Brain microvascular endothelial cell (primary cell): ENCODE measurements at regions not wholly inside any gene's neighbourhood (a gene's known extent, or its start where the extent isn't known, plus 50 kb on each side); places are given as distances from the start of the nearest gene placed in this dataset.

Source experiments
- DNase-seq: peaks from one replicate; pipeline ENCODE4 v3.0.0-alpha.2; 2020
- H3K27ac ChIP-seq: fragments of 250-450 bp; sonication (Bioruptor Pico); 2 replicates; pipeline ENCODE4 v1.5.1; 2020; ENCODE audit warnings: mild to moderate bottlenecking, moderate library complexity
- H3K27me3 ChIP-seq: fragments of 250-450 bp; sonication (Bioruptor Pico); replicated peaks from 2 replicates; pipeline ENCODE4 v1.5.1; 2020; ENCODE audit warnings: mild to moderate bottlenecking
- H3K36me3 ChIP-seq: fragments of 250-450 bp; sonication (Bioruptor Pico); replicated peaks from 2 replicates; pipeline ENCODE4 v1.5.1; 2020; ENCODE audit warnings: mild to moderate bottlenecking
- H3K4me3 ChIP-seq: 2 replicates; pipeline ENCODE4 v1.5.1; 2011; ENCODE audit warnings: low read depth, mild to moderate bottlenecking, control low read depth, low read length, moderate library complexity
- in situ Hi-C: cut with HindIII; loops from 2 replicates; pipeline ENCODE4 v1.10.0; 2017; ENCODE audit warnings: low sequenced_read_pairs, low pct_ligation_motif_present
- TF ChIP-seq, protein P1 (sequence below): IDR thresholded peaks from 2 replicates; pipeline ENCODE4 v1.5.1; 2011; ENCODE audit warnings: low read depth, mild to moderate bottlenecking, moderate library complexity, low read length, control low read depth, inconsistent platforms; ENCODE audit errors: missing control alignments

DNA sequence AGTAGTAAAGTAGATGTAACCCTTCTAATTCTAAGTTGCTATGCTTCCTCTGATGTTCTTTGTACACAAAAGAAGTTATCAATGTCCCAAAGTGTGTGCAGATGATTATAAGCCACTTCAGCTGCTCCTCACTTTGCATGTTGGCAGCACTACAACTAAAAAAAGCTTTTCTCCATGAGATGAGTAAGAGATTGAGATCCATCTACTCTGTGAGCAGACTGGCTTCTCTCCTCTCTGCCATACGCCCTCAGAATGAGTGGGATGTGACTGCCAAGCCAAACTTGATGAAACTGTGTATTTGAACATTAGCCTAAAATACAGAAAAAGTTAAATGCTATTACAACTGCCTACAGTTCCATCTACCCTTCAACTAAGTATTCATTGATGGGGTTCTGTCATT is 102.9 kb upstream of the ETV1 start:
- in situ Hi-C loops = no loop called here

GRCh38 chr7:14085901-14086300 is 96.4 kb upstream of the ETV1 start:
- H3K36me3 ChIP-seq = no peaks in the 10 kb centered on the region
- no peak for DNase-seq
- H3K27me3 ChIP-seq = no peaks in the 10 kb centered on the region
- H3K4me3 ChIP-seq = no peak overlapping the region
- TF ChIP-seq, protein P1, sequence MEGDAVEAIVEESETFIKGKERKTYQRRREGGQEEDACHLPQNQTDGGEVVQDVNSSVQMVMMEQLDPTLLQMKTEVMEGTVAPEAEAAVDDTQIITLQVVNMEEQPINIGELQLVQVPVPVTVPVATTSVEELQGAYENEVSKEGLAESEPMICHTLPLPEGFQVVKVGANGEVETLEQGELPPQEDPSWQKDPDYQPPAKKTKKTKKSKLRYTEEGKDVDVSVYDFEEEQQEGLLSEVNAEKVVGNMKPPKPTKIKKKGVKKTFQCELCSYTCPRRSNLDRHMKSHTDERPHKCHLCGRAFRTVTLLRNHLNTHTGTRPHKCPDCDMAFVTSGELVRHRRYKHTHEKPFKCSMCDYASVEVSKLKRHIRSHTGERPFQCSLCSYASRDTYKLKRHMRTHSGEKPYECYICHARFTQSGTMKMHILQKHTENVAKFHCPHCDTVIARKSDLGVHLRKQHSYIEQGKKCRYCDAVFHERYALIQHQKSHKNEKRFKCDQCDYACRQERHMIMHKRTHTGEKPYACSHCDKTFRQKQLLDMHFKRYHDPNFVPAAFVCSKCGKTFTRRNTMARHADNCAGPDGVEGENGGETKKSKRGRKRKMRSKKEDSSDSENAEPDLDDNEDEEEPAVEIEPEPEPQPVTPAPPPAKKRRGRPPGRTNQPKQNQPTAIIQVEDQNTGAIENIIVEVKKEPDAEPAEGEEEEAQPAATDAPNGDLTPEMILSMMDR = no peak
- no peak overlapping the region for H3K27ac ChIP-seq
- in situ Hi-C loops = no loop called here

More for the DNA sequence above, 102.9 kb upstream of the ETV1 start:
- TF ChIP-seq, protein P1 = no peak
- no peak overlapping the region for H3K27ac ChIP-seq
- no peak for DNase-seq
- H3K27me3 ChIP-seq = no peaks in the 10 kb centered on the region
- no peak overlapping the region for H3K4me3 ChIP-seq
- H3K36me3 ChIP-seq = no peaks in the 10 kb centered on the region

GRCh38 chr7:14083761-14084160 is 94.3 kb upstream of the ETV1 start:
- Histone ChIP-seq H3K36me3 (no peaks in the 10 kb centered on the region), H3K27me3 (no peaks in the 10 kb centered on the region), H3K27ac (no peak overlapping the region), H3K4me3 (no peak overlapping the region)
- no peak for DNase-seq
- in situ Hi-C loops = no loop called here
- TF ChIP-seq, protein P1 = no peak

GRCh38 chr7:14073988-14074387 is 84.5 kb upstream of the ETV1 start:
- peak; percentile 4 for DNase-seq
- TF ChIP-seq, protein P1 = no peak
- no peak overlapping the region for H3K27ac ChIP-seq

DNA sequence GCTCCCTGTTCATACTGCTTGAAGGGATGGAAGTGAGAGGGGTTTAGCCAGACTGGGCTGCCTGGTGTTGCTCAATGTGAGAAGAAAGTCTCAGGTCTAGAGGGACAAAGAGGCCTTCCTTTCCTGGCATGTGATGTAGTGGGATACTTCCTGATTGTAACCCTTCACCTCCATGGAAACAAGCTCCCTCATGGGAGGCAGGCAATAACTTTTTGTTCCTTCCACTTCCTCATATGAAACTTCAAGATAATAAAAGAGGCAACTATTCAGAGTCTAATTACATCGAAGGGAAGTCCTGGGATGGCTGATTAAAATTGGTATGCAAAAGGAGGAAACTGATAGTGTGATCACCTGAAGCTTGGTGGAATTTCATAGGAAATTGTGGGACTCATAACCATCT is 84.1 kb upstream of the ETV1 start:
- in situ Hi-C loops = no loop called here
- Histone ChIP-seq H3K27ac (no peak overlapping the region), H3K36me3 (no peaks in the 10 kb centered on the region)

More at GRCh38 chr7:14073988-14074387, 84.5 kb upstream of the ETV1 start:
- H3K4me3 ChIP-seq = no peak overlapping the region
- H3K36me3 ChIP-seq = no peaks in the 10 kb centered on the region
- in situ Hi-C loops = no loop called here
- no peaks in the 10 kb centered on the region for H3K27me3 ChIP-seq

GRCh38 chr7:14071045-14071444 is 81.6 kb upstream of the ETV1 start:
- H3K36me3 ChIP-seq = no peaks in the 10 kb centered on the region
- no peak overlapping the region for H3K4me3 ChIP-seq
- in situ Hi-C loops = no loop called here
- no peaks in the 10 kb centered on the region for H3K27me3 ChIP-seq
- no peak for DNase-seq
- TF ChIP-seq, protein P1 = no peak
- no peak overlapping the region for H3K27ac ChIP-seq

More for the DNA sequence above, 84.1 kb upstream of the ETV1 start:
- Histone ChIP-seq H3K27me3 (no peaks in the 10 kb centered on the region), H3K4me3 (no peak overlapping the region)
- TF ChIP-seq, protein P1 = no peak
- DNase-seq = no peak
